Testis (tissue), 2 donors: ENCODE measurements at regions not wholly inside any gene's neighbourhood (a gene's known extent, or its start where the extent isn't known, plus 50 kb on each side); places are given as distances from the start of the nearest gene placed in this dataset.

ENCODE experiments used
- POLR2A ChIP-seq: fragments of 450-650 bp; IDR thresholded peaks from one replicate; pipeline ENCODE4 v1.6.1; 2017; ENCODE audit warnings: antibody characterized with exemption, mild to moderate bottlenecking, moderate library complexity
- TF ChIP-seq, protein P1 (sequence below), 3 experiments: fragments of 450-650 bp in 2 of 3; fragments of 200-600 bp in 1 of 3; sonication (generic) in 1 of 3; IDR thresholded peaks; one replicate each; pipeline ENCODE4 v1.5.1; 2016 to 2019; ENCODE audit warnings: antibody characterized with exemption in 3 of 3, mild to moderate bottlenecking in 2 of 3, moderate library complexity in 1 of 3

DNA sequence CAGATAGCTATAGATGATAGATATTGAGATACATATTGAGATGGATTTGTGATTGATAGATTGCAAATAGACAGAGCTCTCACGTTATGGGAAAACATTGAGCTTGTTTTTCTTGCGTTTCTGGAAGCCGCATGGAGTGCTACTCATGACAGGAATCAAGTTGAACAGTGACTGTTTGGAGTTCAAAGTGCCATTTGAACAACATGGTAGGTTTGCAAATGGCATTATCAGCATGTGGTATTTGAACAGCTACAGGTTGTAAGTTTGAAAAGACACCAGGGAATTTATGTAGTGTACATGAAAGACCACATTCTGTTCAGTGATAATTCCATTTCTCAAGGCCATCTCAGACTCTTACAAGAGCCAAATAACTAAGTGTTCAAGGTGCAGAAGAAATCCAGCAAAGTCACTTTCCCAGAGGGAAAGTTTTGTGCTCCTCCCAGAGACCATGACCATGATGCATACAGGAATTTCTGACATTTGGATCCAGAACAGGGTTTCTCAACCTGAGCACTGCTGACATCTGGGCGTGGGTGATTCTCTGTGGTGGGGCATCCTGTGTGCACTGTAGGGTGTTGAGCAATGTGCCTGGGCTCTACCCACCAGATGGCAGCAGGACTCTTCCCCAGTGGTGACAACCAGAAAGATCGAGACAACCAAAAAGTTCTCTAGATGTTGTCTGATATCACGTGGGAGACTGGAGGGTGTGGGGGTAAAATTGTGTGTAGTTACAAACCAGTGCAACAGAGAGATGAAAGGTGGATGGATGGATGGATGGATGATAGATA, 399.1 kb upstream of the AMELY start:
- TF ChIP-seq, protein P1, sequence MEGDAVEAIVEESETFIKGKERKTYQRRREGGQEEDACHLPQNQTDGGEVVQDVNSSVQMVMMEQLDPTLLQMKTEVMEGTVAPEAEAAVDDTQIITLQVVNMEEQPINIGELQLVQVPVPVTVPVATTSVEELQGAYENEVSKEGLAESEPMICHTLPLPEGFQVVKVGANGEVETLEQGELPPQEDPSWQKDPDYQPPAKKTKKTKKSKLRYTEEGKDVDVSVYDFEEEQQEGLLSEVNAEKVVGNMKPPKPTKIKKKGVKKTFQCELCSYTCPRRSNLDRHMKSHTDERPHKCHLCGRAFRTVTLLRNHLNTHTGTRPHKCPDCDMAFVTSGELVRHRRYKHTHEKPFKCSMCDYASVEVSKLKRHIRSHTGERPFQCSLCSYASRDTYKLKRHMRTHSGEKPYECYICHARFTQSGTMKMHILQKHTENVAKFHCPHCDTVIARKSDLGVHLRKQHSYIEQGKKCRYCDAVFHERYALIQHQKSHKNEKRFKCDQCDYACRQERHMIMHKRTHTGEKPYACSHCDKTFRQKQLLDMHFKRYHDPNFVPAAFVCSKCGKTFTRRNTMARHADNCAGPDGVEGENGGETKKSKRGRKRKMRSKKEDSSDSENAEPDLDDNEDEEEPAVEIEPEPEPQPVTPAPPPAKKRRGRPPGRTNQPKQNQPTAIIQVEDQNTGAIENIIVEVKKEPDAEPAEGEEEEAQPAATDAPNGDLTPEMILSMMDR (IDR thresholded peaks at IDR 0.05), result no peak
- TF ChIP-seq POLR2A, result no peak
